ACHN (cell line): ENCODE measurements at regions not wholly inside any gene's neighbourhood (a gene's known extent, or its start where the extent isn't known, plus 50 kb on each side); places are given as distances from the start of the nearest gene placed in this dataset.

Source experiments
- DNase-seq: peaks from one replicate; pipeline ENCODE4 v3.0.0-alpha.2; 2015
- in situ Hi-C: cut with HindIII; loops from 2 replicates; pipeline ENCODE4 v1.10.0; 2017; ENCODE audit warnings: low sequenced_read_pairs, low pct_ligation_motif_present, low pct_unique_long_range_greater_than_20kb

- DNase-seq: no peak
- in situ Hi-C loops: no loop called here
Measured at GRCh38 chr5:33254579-33254978, 186.2 kb upstream of the TARS1 start.

DNA sequence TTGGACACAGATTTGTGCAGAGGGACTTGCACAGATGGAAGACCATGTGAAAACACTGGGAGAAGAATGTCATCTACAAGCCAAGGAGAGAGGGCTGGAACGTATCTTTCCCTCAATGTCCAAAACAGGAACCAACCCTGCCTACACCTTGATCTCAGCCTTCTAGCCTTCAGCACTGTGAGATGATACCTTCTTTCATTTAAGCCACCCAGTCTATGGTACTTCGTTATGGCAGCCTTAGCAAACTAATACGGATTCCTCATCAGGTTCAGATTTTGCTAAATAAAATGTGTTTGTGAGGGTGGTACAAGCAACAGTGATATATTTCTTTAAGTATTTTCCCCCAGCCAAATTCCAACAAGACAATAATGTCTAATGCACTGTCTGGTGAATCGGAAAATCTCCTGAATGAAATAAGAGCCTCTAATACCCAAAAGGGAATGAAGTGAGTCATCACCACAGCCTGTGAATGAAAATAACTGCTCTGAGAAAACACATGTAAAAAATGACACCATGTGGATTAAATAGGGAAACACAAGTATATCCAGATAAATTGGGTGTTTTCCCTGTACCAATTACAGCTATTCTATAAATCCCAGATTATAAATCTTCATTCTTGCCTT lies 182.8 kb upstream of the TARS1 start:
- DNase-seq: peak; percentile 41
- in situ Hi-C loops: no loop called here

DNA sequence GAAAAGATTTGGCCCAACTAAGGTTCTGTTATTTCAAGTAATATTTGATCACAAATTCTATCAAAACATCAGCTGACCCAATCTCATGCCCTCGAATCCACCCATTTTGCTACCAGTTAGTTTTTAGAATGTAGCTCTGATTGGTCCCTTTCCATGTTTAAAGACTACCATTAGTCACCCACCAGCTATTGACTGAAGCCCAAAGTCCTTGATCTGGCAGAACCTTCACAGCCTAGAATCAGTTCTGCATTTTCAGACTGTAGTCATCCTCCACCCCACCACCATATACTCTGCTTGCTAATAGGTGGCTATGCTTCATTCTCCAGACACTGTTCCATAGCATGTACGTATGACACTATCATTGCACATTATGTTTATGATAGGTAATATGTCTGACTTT lies 182.2 kb upstream of the TARS1 start:
- no peak for DNase-seq
- in situ Hi-C loops: no loop called here

- in situ Hi-C loops: no loop called here
- DNase-seq: no peak
Measured at GRCh38 chr5:33260098-33260497, 180.7 kb upstream of the TARS1 start.

DNA sequence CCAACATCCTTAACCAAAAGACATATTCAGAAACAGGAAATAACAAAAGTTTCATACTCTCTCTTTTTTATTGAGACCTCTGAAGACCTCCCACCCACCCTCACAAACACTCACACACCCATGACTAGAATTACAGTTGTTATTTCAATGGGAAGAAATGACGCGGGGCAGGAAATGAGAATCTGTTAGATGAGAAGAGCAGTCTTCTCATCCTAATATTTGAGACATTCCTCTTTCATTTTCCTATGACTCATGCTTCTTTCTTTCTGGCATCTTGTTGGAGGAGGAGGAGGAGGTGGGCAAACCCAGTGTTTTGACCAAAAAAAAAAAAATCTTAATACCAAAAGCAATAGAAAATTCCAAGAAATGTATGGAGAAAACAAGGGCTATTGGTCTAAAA lies 179.5 kb upstream of the TARS1 start:
- in situ Hi-C loops: no loop called here
- no peak for DNase-seq

GRCh38 chr5:33261747-33262146 lies 179.0 kb upstream of the TARS1 start:
- no peak for DNase-seq
- in situ Hi-C loops: no loop called here

DNA sequence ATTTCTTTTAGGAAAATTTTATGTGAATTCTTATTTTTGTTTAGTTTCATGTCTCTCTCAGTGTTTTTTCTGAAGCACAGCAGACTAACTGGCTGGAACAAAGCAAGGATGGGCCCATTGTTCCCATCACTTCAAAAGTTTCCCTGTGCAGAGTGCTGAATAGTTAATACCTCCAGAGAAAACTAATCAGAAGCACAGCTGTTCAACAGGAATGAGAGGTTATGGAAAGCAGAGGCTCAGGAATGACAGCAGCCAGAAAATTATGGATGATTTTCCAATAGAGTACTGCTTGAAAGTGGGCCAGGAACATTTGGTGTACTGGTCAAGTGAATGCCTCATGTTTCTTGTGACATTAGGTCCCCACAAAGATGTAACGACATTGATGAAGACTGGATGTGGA lies 173.0 kb upstream of the TARS1 start:
- in situ Hi-C loops: no loop called here
- no peak for DNase-seq

DNA sequence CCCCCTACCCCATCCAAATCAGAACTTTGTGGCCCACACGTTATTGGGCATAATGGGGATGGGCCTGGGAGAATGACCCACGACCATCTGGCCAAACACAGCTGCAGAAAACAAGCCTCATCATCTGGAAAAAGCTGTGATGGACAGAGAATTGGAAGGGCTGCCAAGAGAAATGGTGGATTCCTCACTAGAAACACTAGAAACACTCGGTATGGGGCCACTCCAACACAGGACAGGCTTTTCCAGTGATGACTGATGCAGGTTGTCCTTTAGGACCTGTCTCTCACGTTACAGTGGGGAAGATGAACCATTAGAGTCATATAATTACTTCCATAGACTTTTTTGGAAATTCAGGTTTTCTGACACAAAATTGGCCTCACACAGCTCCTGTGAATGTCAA lies 172.4 kb upstream of the TARS1 start:
- in situ Hi-C loops: no loop called here
- DNase-seq: no peak

GRCh38 chr5:33270671-33271070 lies 170.1 kb upstream of the TARS1 start:
- no peak for DNase-seq
- in situ Hi-C loops: no loop called here

GRCh38 chr5:33271606-33272005 lies 169.2 kb upstream of the TARS1 start:
- no peak for DNase-seq
- in situ Hi-C loops: no loop called here

- in situ Hi-C loops: no loop called here
- DNase-seq: peak; percentile 88
Measured at GRCh38 chr5:33272288-33272687, 168.5 kb upstream of the TARS1 start.

DNA sequence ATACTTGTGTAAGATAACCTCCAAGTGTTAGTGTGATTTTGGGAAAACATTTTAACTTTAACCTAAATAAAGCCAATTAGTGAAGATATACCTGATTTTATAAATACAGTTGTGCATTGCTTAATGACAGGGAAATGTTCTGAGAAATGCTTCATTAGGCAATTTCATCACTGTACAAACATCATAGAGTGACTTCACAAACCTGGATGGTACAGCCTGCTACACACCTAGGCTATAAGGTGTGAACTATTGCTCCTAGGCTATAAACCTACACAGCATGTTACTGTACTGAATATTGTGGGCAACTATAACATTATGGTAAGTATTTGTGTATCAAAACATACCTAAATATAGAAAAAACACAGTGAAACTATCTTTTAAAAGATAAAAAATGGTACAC lies 166.8 kb upstream of the TARS1 start:
- in situ Hi-C loops: no loop called here
- DNase-seq: no peak

DNA sequence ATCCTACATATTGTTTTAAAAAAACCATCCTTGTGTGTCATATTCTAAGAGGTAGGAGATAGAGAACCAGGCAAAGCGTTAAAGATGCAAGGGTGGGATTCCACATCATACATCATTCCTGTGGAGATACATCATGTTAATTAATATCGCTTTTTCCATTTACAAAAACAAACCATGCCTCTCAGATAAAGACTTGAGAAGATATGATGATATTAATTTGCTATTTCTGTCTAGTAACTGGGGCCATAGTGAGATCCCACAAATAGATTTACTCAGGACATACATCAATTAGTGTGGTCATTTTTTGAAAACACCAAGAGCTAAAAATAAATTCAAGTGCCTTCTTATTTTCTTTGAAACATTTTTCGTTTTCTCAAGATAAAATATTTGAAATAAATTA lies 165.4 kb upstream of the TARS1 start:
- in situ Hi-C loops: no loop called here
- DNase-seq: no peak

DNA sequence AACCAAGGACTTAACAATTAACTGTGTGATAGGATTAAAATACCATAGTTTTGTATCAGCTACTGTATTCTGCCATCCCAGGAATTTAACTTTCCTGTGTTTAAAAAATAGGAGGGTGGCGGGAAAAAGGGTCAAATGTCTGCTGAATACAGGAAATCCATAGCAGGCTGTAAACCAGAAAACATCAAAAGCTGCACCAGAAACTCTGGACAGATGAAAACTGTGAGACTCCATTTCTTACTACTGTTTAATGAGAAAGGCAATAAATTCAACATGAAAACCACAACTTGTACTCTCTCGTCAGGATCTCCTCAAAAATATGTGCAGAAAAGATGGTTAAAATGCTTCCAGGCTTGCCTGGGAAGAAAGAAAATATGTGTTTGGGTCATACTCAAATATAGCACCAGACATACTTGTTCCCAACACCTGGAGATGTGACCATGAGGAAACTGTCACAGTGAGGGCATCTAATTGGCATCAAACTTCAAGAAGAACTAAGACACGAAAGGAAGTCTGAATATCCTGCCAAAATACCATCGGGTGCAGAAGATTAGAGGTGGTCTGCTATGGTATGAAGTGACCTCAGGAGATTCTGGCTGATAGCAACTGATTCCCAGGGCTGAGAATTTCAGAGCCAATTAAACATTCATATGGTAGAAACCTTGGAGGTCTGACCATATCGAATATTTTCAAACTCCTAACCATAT lies 164.7 kb upstream of the TARS1 start:
- in situ Hi-C loops: no loop called here
- no peak for DNase-seq

DNA sequence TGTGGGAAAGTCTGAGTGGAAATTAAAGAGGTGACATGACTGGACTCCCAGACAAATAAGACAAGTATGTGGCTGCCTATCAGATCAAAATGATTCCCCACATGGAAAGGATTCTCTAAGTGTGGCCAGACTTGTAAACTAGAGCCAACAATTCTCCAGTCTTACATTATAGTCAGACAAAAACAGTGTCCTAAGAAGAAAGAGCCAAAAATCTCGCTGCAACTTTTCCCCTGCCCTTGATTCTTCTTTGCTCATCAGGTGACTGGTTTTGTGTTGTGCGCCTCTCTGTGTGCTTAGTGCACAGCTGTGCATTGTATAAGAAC lies 164.2 kb upstream of the TARS1 start:
- in situ Hi-C loops: no loop called here
- DNase-seq: no peak

DNA sequence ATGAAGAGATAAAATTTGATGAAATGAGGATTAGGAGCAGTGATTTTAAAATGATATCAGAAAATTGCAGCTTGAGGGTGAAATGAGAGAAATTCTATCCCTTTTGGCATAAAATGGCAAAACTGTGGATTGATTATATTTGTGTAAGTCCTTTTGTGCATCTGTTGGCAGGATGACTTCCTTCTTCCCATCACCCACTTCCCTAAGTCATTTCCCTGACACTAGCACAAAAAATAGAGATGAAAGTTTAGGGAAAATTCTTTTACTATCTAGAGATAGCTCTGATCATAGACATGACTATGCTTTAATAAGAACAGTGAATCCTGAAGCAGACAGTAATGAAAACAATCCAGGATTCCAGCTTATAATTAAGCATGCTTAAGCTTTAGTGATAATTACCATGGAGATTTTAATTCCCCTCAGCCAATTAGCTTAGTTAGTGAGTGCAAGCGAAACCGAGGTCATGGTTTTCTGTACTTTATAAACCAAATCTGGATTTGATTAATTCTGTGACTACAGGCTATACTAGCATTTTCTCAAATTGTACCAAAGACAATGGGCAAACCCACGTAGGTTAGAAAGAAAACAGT lies 163.6 kb upstream of the TARS1 start:
- no peak for DNase-seq
- in situ Hi-C loops: no loop called here

- DNase-seq: no peak
- in situ Hi-C loops: no loop called here
Measured at GRCh38 chr5:33281431-33281843, 159.3 kb upstream of the TARS1 start.

DNA sequence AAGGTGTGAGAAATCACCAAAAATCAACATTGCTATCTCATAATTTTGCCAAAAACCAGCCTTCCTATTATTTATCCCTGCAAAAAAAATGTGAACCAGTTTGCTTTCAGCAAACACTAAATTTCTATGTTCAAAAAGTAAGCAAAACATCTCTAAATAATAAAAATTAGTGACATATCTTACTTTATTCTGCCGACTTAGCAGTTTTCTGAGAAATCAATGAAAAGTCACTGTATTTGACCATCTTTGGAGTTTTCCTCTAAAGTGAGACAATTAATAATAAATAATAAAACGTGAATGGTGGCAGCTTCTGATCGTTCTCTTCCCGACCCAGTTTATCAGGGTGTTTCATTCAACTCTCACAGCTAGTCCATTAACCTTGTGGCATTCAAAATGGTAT lies 158.6 kb upstream of the TARS1 start:
- in situ Hi-C loops: no loop called here
- DNase-seq: no peak

GRCh38 chr5:33282696-33283095 lies 158.1 kb upstream of the TARS1 start:
- in situ Hi-C loops: no loop called here

DNA sequence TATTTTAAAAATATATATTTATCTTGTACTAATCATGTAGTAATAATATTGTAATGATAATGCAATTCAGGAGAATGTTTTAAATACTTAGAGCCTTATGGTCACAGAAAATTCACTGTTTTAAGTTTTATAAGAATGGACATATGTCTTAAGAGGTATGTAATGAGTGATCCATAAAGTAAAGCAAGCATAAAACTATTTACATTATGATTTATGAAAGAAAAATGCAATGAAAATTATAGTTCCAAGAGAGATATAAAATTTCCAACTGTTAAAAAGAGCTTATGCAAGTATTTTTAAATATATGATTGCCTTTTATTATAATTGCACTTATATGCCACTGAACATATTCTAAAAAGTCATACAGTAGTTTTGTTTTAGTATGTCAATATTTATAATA lies 157.5 kb upstream of the TARS1 start:
- in situ Hi-C loops: no loop called here
- DNase-seq: no peak

More at GRCh38 chr5:33282696-33283095, 158.1 kb upstream of the TARS1 start:
- no peak for DNase-seq
